ENCODE measurements at regions not wholly inside any gene's neighbourhood (a gene's known extent, or its start where the extent isn't known, plus 50 kb on each side); places are given as distances from the start of the nearest gene placed in this dataset.

GRCh38 chr9:129285979-129286772 is 108.1 kb upstream of the IER5L start:
- no peak for DNase-seq (ENCODE audit: low spot score)

GRCh38 chr9:129285382-129285781 is 107.3 kb upstream of the IER5L start:
- DNase-seq (ENCODE audit: low spot score) = no peak

GRCh38 chr9:129284607-129285291 is 106.7 kb upstream of the IER5L start:
- no peak for DNase-seq (ENCODE audit: low spot score)

GRCh38 chr9:129283705-129284606 is 105.9 kb upstream of the IER5L start:
- DNase-seq (ENCODE audit: low spot score) = no peak

- no peak for DNase-seq (ENCODE audit: low spot score)
Observed at GRCh38 chr9:129283291-129283691, 105.2 kb upstream of the IER5L start.

GRCh38 chr9:129282731-129283211 is 104.7 kb upstream of the IER5L start:
- DNase-seq (ENCODE audit: low spot score) = no peak

GRCh38 chr9:129282272-129282671 is 104.2 kb upstream of the IER5L start:
- no peak for DNase-seq (ENCODE audit: low spot score)

- no peak for DNase-seq (ENCODE audit: low spot score)
Observed at GRCh38 chr9:129281506-129282145, 103.6 kb upstream of the IER5L start.

GRCh38 chr9:129280623-129281271 is 102.7 kb upstream of the IER5L start:
- no peak for DNase-seq (ENCODE audit: low spot score)

GRCh38 chr9:129280236-129280622 is 102.2 kb upstream of the IER5L start:
- no peak for DNase-seq (ENCODE audit: low spot score)

GRCh38 chr9:129278391-129279237 is 100.6 kb upstream of the IER5L start:
- DNase-seq (ENCODE audit: low spot score) = no peak

- DNase-seq (ENCODE audit: low spot score) = no peak
Observed at GRCh38 chr9:129276486-129277230, 98.6 kb upstream of the IER5L start.

GRCh38 chr9:129275626-129276247 is 97.7 kb upstream of the IER5L start:
- no peak for DNase-seq (ENCODE audit: low spot score)

- no peak for DNase-seq (ENCODE audit: low spot score)
Observed at GRCh38 chr9:129273941-129274684, 96.1 kb upstream of the IER5L start.

GRCh38 chr9:129273136-129273895 is 95.3 kb upstream of the IER5L start:
- DNase-seq (ENCODE audit: low spot score) = no peak

GRCh38 chr9:129272348-129273025 is 94.4 kb upstream of the IER5L start:
- DNase-seq (ENCODE audit: low spot score) = no peak

GRCh38 chr9:129270903-129271431 is 92.9 kb upstream of the IER5L start:
- no peak for DNase-seq (ENCODE audit: low spot score)
